ENCODE measurements at regions not wholly inside any gene's neighbourhood (a gene's known extent, or its start where the extent isn't known, plus 50 kb on each side); places are given as distances from the start of the nearest gene placed in this dataset.

GRCh38 chrX:13476384-13476783 is 93.0 kb upstream of the EGFL6 start:
- TF ChIP-seq EZH2phosphoT487 (IDR thresholded peaks at IDR 0.05; ENCODE audit: insufficient read depth, low read depth) (no peak), EZH2 (IDR thresholded peaks at IDR 0.05; ENCODE audit: insufficient read depth, poor library complexity, severe bottlenecking) (no peak)

All from GM23248 (cell line).